ENCODE measurements at regions not wholly inside any gene's neighbourhood (a gene's known extent, or its start where the extent isn't known, plus 50 kb on each side); places are given as distances from the start of the nearest gene placed in this dataset.

DNA sequence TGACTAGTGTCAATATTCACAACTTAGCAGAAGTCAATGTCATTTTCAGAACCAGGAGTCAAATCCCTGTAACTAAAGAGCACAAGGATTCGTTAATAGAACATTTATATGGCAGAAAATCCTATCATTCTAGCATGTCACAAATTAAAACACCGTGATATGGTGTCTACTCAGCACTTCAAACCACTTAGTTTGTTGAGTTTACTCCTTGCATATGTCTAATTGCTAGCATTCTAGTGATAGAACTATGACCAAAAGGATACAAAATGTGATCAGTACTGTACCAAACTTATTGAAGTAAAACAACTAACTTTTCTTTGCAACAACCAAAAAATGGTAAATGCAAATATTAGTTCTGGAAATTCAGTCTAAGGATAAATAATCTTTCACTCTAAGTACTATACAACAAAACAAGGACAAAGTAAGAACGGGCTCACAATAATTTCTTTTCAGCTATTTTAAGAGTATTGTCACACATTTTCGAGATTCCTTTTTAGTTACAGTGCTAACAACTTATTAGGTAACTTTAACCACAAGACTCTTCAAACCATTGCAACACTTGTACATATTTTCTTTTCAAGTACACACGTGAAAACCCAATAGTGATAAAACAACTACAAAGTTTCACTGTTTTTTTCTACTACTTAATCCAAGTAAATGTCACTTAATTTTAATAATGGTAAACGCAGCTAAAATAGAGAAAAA is 845.2 kb upstream of the CDH10 start:
- H2AFZ ChIP-seq (ENCODE audit: low read length) = peak overlapping the region; percentile 41; the same call in 1 of the 2 replicates
- H3K4me2 ChIP-seq (ENCODE audit: low read depth, low read length, poor library complexity, severe bottlenecking) = no peak overlapping the region
- DNase-seq = no peak
- H3K27me3 ChIP-seq (ENCODE audit: low read length) = no peaks in the 10 kb centered on the region
- no peaks in the 10 kb centered on the region for H3K9me2 ChIP-seq (replicated peaks; ENCODE audit: insufficient read depth, low read length)
- no peaks in the 10 kb centered on the region; the same call in none of the 2 replicates for H3K9me3 ChIP-seq (ENCODE audit: low read length)
- no peak overlapping the region for H3K9ac ChIP-seq (ENCODE audit: low read length)
- no peak overlapping the region for H3K4me3 ChIP-seq (ENCODE audit: low read length)
- no peak overlapping the region for H3K27ac ChIP-seq (ENCODE audit: low read length)
- H4K20me1 ChIP-seq (ENCODE audit: insufficient read depth, low read depth, low read length) = no peaks in the 10 kb centered on the region
- no peaks in the 10 kb centered on the region for H3K36me3 ChIP-seq (ENCODE audit: insufficient read depth, low read length)
- no peaks in the 10 kb centered on the region for H3K79me2 ChIP-seq (ENCODE audit: low read length)
- peaks cover 3% of the 10 kb centered on the region for H3K4me1 ChIP-seq (ENCODE audit: low read length)

DNA sequence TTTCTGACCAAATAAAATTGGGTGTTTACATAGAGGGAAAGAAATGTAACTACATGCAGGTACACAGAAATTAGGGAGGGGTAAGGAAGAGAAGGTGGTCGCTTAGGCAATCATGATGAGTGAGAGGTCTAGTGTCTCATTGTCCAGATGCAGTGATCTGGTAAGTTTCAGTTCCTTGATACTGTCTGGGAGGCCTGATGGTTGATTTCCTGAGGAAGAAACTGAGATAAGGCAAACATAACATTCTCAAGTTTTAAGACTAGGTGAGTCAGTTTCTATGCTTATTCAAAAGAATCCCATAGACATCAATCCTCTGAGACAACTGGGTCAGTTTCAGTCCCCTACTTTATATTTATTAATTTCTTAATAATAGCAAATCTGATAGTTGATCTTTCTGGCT is 843.3 kb upstream of the CDH10 start:
- Histone ChIP-seq H2AFZ (ENCODE audit: low read length) (peak overlapping the region; percentile 62; the same call in 1 of the 2 replicates), H3K27me3 (ENCODE audit: low read length) (no peaks in the 10 kb centered on the region), H3K4me1 (ENCODE audit: low read length) (peaks cover 3% of the 10 kb centered on the region), H3K36me3 (ENCODE audit: insufficient read depth, low read length) (no peaks in the 10 kb centered on the region), H3K9me3 (ENCODE audit: low read length) (no peaks in the 10 kb centered on the region; the same call in none of the 2 replicates), H3K27ac (ENCODE audit: low read length) (no peak overlapping the region), H3K9ac (ENCODE audit: low read length) (no peak overlapping the region), H4K20me1 (ENCODE audit: insufficient read depth, low read depth, low read length) (no peaks in the 10 kb centered on the region), H3K4me2 (ENCODE audit: low read depth, low read length, poor library complexity, severe bottlenecking) (no peak overlapping the region), H3K9me2 (replicated peaks; ENCODE audit: insufficient read depth, low read length) (no peaks in the 10 kb centered on the region), H3K79me2 (ENCODE audit: low read length) (no peaks in the 10 kb centered on the region), H3K4me3 (ENCODE audit: low read length) (no peak overlapping the region)
- DNase-seq = no peak

DNA sequence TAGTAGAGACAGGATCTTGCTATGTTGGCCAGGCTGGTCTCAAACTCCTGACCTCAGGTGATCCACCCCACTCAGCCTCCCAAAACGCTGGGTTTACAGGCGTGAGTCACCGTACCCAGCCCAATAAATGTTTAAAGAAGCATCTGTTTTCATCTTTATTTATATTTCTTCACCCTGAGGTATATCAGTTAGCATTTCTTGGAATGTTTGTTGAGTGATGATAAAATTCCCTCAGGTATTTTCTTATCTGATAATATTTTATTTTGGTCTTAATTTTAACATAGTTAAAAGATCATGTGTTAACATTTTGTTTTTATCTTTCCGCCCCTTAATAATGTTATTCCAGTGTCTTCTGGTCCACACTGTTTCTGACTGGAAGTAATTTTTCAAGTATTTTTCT is 839.6 kb upstream of the CDH10 start:
- Histone ChIP-seq H3K9me2 (replicated peaks; ENCODE audit: insufficient read depth, low read length) (no peaks in the 10 kb centered on the region), H3K9me3 (ENCODE audit: low read length) (no peaks in the 10 kb centered on the region; the same call in 1 of the 2 replicates), H3K27me3 (ENCODE audit: low read length) (no peaks in the 10 kb centered on the region), H3K9ac (ENCODE audit: low read length) (no peak overlapping the region), H3K79me2 (ENCODE audit: low read length) (no peaks in the 10 kb centered on the region), H3K36me3 (ENCODE audit: insufficient read depth, low read length) (no peaks in the 10 kb centered on the region), H3K4me1 (ENCODE audit: low read length) (peaks cover 3% of the 10 kb centered on the region), H3K4me3 (ENCODE audit: low read length) (no peak overlapping the region), H3K4me2 (ENCODE audit: low read depth, low read length, poor library complexity, severe bottlenecking) (no peak overlapping the region), H3K27ac (ENCODE audit: low read length) (no peak overlapping the region), H2AFZ (ENCODE audit: low read length) (no peak overlapping the region), H4K20me1 (ENCODE audit: insufficient read depth, low read depth, low read length) (no peaks in the 10 kb centered on the region)
- no peak for DNase-seq

DNA sequence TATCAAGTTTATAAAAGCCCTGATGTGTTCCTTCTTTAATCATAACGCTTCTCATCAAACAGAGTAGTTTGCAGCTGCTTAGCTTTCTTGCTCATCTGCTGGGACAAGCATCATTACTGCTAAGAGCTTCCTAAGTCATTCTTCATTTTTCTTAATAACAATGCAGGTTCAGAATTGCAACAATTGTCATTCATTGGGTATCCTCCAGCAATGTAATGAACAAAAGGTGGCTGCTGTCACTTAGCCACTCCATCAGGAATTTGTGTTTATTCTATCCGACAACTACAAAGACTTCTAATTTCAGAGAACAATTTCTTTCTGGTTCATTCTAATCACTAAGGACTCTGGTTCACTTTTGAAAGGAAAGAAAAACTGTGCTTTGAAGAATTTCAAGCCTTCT is 836.7 kb upstream of the CDH10 start:
- Histone ChIP-seq H3K27ac (ENCODE audit: low read length) (no peak overlapping the region), H3K9ac (ENCODE audit: low read length) (no peak overlapping the region), H4K20me1 (ENCODE audit: insufficient read depth, low read depth, low read length) (no peaks in the 10 kb centered on the region), H3K4me1 (ENCODE audit: low read length) (no peaks in the 10 kb centered on the region), H3K79me2 (ENCODE audit: low read length) (no peaks in the 10 kb centered on the region), H2AFZ (ENCODE audit: low read length) (peak overlapping the region; percentile 7; the same call in 1 of the 2 replicates), H3K27me3 (ENCODE audit: low read length) (no peaks in the 10 kb centered on the region), H3K9me2 (replicated peaks; ENCODE audit: insufficient read depth, low read length) (no peaks in the 10 kb centered on the region), H3K36me3 (ENCODE audit: insufficient read depth, low read length) (no peaks in the 10 kb centered on the region), H3K9me3 (ENCODE audit: low read length) (no peaks in the 10 kb centered on the region), H3K4me2 (ENCODE audit: low read depth, low read length, poor library complexity, severe bottlenecking) (no peak overlapping the region), H3K4me3 (ENCODE audit: low read length) (no peak overlapping the region)
- DNase-seq = no peak

DNA sequence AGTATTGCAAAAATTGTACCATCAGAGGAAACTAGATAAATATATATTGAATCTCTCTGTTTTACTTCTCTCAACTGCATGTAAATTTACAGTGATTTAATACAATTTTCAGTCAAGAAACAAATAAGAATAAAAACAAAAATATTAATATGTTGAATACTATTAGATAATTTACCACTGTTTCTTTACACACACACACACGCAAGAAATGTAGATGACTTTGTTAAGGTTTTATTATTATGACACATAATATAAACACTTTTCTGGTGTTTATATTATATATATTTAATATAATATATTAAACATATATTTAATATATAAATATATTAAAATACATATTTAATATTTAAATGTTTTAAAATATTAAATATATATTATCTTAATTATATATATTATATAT is 814.3 kb upstream of the CDH10 start:
- Histone ChIP-seq H3K4me1 (ENCODE audit: low read length) (no peaks in the 10 kb centered on the region), H2AFZ (ENCODE audit: low read length) (no peak overlapping the region), H3K4me2 (ENCODE audit: low read depth, low read length, poor library complexity, severe bottlenecking) (no peak overlapping the region), H3K9me2 (replicated peaks; ENCODE audit: insufficient read depth, low read length) (no peaks in the 10 kb centered on the region), H3K79me2 (ENCODE audit: low read length) (no peaks in the 10 kb centered on the region), H3K9ac (ENCODE audit: low read length) (no peak overlapping the region), H3K9me3 (ENCODE audit: low read length) (no peaks in the 10 kb centered on the region), H3K27ac (ENCODE audit: low read length) (no peak overlapping the region), H4K20me1 (ENCODE audit: insufficient read depth, low read depth, low read length) (no peaks in the 10 kb centered on the region), H3K36me3 (ENCODE audit: insufficient read depth, low read length) (no peaks in the 10 kb centered on the region), H3K4me3 (ENCODE audit: low read length) (no peak overlapping the region), H3K27me3 (ENCODE audit: low read length) (no peaks in the 10 kb centered on the region)
- no peak for DNase-seq

DNA sequence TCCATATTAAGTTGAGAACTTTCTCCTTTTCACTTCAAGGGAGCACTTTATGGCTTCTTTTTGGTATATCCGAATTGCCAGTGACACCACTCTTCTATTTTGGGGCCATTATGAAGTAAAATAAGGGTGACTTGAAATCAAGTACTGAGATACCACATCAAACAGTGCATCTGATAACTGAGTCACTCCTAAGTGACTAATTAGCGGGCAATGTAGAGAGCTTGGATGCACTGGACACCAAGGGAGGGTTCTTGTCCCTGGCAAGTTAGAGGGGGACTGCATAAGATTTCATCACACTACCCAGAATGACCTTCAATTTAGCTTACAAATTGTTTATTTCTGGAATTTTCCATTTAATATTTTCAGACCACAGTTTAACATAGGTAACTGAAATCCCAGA is 813.9 kb upstream of the CDH10 start:
- H3K4me1 ChIP-seq (ENCODE audit: low read length) = no peaks in the 10 kb centered on the region
- no peaks in the 10 kb centered on the region for H3K9me2 ChIP-seq (replicated peaks; ENCODE audit: insufficient read depth, low read length)
- no peaks in the 10 kb centered on the region for H3K36me3 ChIP-seq (ENCODE audit: insufficient read depth, low read length)
- 0 out of 2 replicates have a peak overlapping the region, but pooled peaks have one; percentile 23 for H2AFZ ChIP-seq (ENCODE audit: low read length)
- DNase-seq = no peak
- H3K27me3 ChIP-seq (ENCODE audit: low read length) = no peaks in the 10 kb centered on the region
- no peaks in the 10 kb centered on the region for H4K20me1 ChIP-seq (ENCODE audit: insufficient read depth, low read depth, low read length)
- H3K79me2 ChIP-seq (ENCODE audit: low read length) = no peaks in the 10 kb centered on the region
- H3K4me3 ChIP-seq (ENCODE audit: low read length) = no peak overlapping the region
- H3K9me3 ChIP-seq (ENCODE audit: low read length) = 0 out of 2 replicates have a peak, but pooled peaks cover 3% of the 10 kb centered on the region
- no peak overlapping the region for H3K27ac ChIP-seq (ENCODE audit: low read length)
- H3K4me2 ChIP-seq (ENCODE audit: low read depth, low read length, poor library complexity, severe bottlenecking) = no peak overlapping the region
- H3K9ac ChIP-seq (ENCODE audit: low read length) = no peak overlapping the region

DNA sequence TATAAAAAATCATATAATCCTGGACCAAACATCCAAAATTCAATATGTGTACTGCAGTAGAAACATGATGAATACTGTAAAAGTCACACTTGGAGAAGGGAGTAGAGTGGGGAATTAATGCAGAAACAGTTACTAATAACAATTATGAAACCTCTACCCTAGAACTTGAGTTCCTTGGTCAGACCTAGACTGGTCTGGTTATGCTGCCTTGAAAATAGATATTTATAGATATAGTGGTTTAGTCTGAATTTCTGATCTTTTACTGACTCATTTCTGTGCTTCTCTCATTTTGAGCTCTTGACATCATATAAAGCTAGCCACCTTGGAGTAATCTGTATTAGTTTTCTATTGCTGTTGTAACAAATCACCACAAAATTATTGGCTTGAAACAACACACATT is 808.7 kb upstream of the CDH10 start:
- 0 out of 2 replicates have a peak, but pooled peaks cover 3% of the 10 kb centered on the region for H3K9me3 ChIP-seq (ENCODE audit: low read length)
- H3K4me3 ChIP-seq (ENCODE audit: low read length) = no peak overlapping the region
- H3K4me1 ChIP-seq (ENCODE audit: low read length) = no peaks in the 10 kb centered on the region
- no peak overlapping the region for H2AFZ ChIP-seq (ENCODE audit: low read length)
- H3K27me3 ChIP-seq (ENCODE audit: low read length) = no peaks in the 10 kb centered on the region
- H3K36me3 ChIP-seq (ENCODE audit: insufficient read depth, low read length) = no peaks in the 10 kb centered on the region
- H3K27ac ChIP-seq (ENCODE audit: low read length) = no peak overlapping the region
- H4K20me1 ChIP-seq (ENCODE audit: insufficient read depth, low read depth, low read length) = no peaks in the 10 kb centered on the region
- no peaks in the 10 kb centered on the region for H3K79me2 ChIP-seq (ENCODE audit: low read length)
- H3K4me2 ChIP-seq (ENCODE audit: low read depth, low read length, poor library complexity, severe bottlenecking) = no peak overlapping the region
- H3K9ac ChIP-seq (ENCODE audit: low read length) = no peak overlapping the region
- no peaks in the 10 kb centered on the region for H3K9me2 ChIP-seq (replicated peaks; ENCODE audit: insufficient read depth, low read length)
- DNase-seq = no peak

DNA sequence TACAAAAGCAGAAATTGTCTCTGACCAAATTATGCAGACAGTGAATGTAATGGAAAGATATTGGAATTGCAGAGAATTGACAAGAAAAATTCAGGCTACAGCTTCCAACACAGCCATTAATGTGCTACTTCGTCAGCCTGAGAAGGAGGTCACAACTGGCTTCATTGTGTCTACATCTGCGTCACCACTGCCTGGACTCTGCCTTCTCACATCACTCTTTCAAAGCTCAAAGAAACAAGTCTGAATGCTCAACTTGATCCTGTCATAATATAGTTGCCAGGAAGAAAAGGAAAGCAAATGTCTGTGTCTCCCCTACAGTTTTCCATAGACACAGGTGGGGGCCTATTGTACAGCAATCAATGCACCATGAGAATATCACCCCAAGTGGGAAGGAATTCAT is 806.5 kb upstream of the CDH10 start:
- H3K27ac ChIP-seq (ENCODE audit: low read length) = no peak overlapping the region

More for the DNA sequence above, 806.5 kb upstream of the CDH10 start:
- Histone ChIP-seq H3K4me3 (ENCODE audit: low read length) (no peak overlapping the region), H3K9ac (ENCODE audit: low read length) (no peak overlapping the region), H4K20me1 (ENCODE audit: insufficient read depth, low read depth, low read length) (no peaks in the 10 kb centered on the region), H3K4me2 (ENCODE audit: low read depth, low read length, poor library complexity, severe bottlenecking) (no peak overlapping the region), H3K9me2 (replicated peaks; ENCODE audit: insufficient read depth, low read length) (no peaks in the 10 kb centered on the region), H3K79me2 (ENCODE audit: low read length) (no peaks in the 10 kb centered on the region), H3K27me3 (ENCODE audit: low read length) (no peaks in the 10 kb centered on the region), H2AFZ (ENCODE audit: low read length) (0 out of 2 replicates have a peak overlapping the region, but pooled peaks have one; percentile 35), H3K9me3 (ENCODE audit: low read length) (0 out of 2 replicates have a peak, but pooled peaks cover 3% of the 10 kb centered on the region), H3K36me3 (ENCODE audit: insufficient read depth, low read length) (no peaks in the 10 kb centered on the region), H3K4me1 (ENCODE audit: low read length) (no peaks in the 10 kb centered on the region)
- DNase-seq = no peak
